ENCODE measurements at regions not wholly inside any gene's neighbourhood (a gene's known extent, or its start where the extent isn't known, plus 50 kb on each side); places are given as distances from the start of the nearest gene placed in this dataset.
A peak's percentile ranks its signal among the peaks of the same experiment; 100 is the strongest.

GRCh38 chr17:27984404-27984803 is 58.1 kb upstream of the NLK start:
- H3K4me2 ChIP-seq (ENCODE audit: low read length), result no peak overlapping the region

GRCh38 chr17:27984816-27985215 is 57.7 kb upstream of the NLK start:
- no peak overlapping the region for H3K4me2 ChIP-seq (ENCODE audit: low read length)
- no TSS peak for BruUV-seq (replicated peaks)

More at GRCh38 chr17:27984404-27984803, 58.1 kb upstream of the NLK start:
- H3K4me3 ChIP-seq (ENCODE audit: low read depth, low read length, poor library complexity, severe bottlenecking), result no peak overlapping the region
- BruUV-seq (replicated peaks), result no TSS peak
- H3K79me2 ChIP-seq (ENCODE audit: insufficient read depth, low read depth, low read length), result no peaks in the 10 kb centered on the region
- H3K36me3 ChIP-seq (ENCODE audit: insufficient read depth, low read length), result no peaks in the 10 kb centered on the region
- H3K4me1 ChIP-seq (ENCODE audit: insufficient read depth, low read length, poor library complexity, severe bottlenecking), result peaks cover 4% of the 10 kb centered on the region
- ChIA-PET CTCF (ENCODE audit: unreplicated experiment) (no interaction called here), POLR2A (no interaction called here)
- no peaks in the 10 kb centered on the region for H4K20me1 ChIP-seq (ENCODE audit: insufficient read depth, low read length)
- intact Hi-C loops (cut with micrococcal nuclease; ENCODE audit: unreplicated experiment), result no loop called here
- no peak overlapping the region for H2AFZ ChIP-seq (ENCODE audit: low read length)
- DNase-seq (ENCODE audit: low spot score), result no peak
- no peaks in the 10 kb centered on the region for H3K9me2 ChIP-seq (ENCODE audit: insufficient read depth, low read length)
- no peaks in the 10 kb centered on the region for H3K9me3 ChIP-seq (ENCODE audit: low read length)
- H3K27ac ChIP-seq (ENCODE audit: low read depth, low read length, poor library complexity, severe bottlenecking), result no peak overlapping the region
- no peak for TF ChIP-seq CTCF (conservative IDR thresholded peaks at IDR 0.05; ENCODE audit: low read length)
- no peak for TF ChIP-seq EZH2phosphoT487 (IDR thresholded peaks at IDR 0.05; ENCODE audit: borderline replicate concordance, low read depth, low read length)

GRCh38 chr17:27985306-27985705 is 57.2 kb upstream of the NLK start:
- H3K9me2 ChIP-seq (ENCODE audit: insufficient read depth, low read length), result no peaks in the 10 kb centered on the region
- H3K4me2 ChIP-seq (ENCODE audit: low read length), result no peak overlapping the region
- peak overlapping the region; percentile 20 for H2AFZ ChIP-seq (ENCODE audit: low read length)
- ChIA-PET POLR2A (no interaction called here), CTCF (ENCODE audit: unreplicated experiment) (no interaction called here)
- H3K27ac ChIP-seq (ENCODE audit: low read depth, low read length, poor library complexity, severe bottlenecking), result no peak overlapping the region
- no peaks in the 10 kb centered on the region for H3K79me2 ChIP-seq (ENCODE audit: insufficient read depth, low read depth, low read length)
- H4K20me1 ChIP-seq (ENCODE audit: insufficient read depth, low read length), result no peaks in the 10 kb centered on the region
- H3K4me3 ChIP-seq (ENCODE audit: low read depth, low read length, poor library complexity, severe bottlenecking), result no peak overlapping the region
- no peak for DNase-seq (ENCODE audit: low spot score)
- peaks cover 4% of the 10 kb centered on the region for H3K4me1 ChIP-seq (ENCODE audit: insufficient read depth, low read length, poor library complexity, severe bottlenecking)
- H3K9me3 ChIP-seq (ENCODE audit: low read length), result no peaks in the 10 kb centered on the region
- intact Hi-C loops (cut with micrococcal nuclease; ENCODE audit: unreplicated experiment), result no loop called here
- H3K36me3 ChIP-seq (ENCODE audit: insufficient read depth, low read length), result no peaks in the 10 kb centered on the region
- TF ChIP-seq EZH2phosphoT487 (IDR thresholded peaks at IDR 0.05; ENCODE audit: borderline replicate concordance, low read depth, low read length) (no peak), CTCF (conservative IDR thresholded peaks at IDR 0.05; ENCODE audit: low read length) (no peak)
- no TSS peak for BruUV-seq (replicated peaks)

More at GRCh38 chr17:27984816-27985215, 57.7 kb upstream of the NLK start:
- Histone ChIP-seq H3K4me1 (ENCODE audit: insufficient read depth, low read length, poor library complexity, severe bottlenecking) (peaks cover 4% of the 10 kb centered on the region), H3K9me2 (ENCODE audit: insufficient read depth, low read length) (no peaks in the 10 kb centered on the region), H3K36me3 (ENCODE audit: insufficient read depth, low read length) (no peaks in the 10 kb centered on the region), H2AFZ (ENCODE audit: low read length) (no peak overlapping the region), H4K20me1 (ENCODE audit: insufficient read depth, low read length) (no peaks in the 10 kb centered on the region), H3K9me3 (ENCODE audit: low read length) (no peaks in the 10 kb centered on the region), H3K27ac (ENCODE audit: low read depth, low read length, poor library complexity, severe bottlenecking) (no peak overlapping the region), H3K79me2 (ENCODE audit: insufficient read depth, low read depth, low read length) (no peaks in the 10 kb centered on the region), H3K4me3 (ENCODE audit: low read depth, low read length, poor library complexity, severe bottlenecking) (no peak overlapping the region)
- ChIA-PET POLR2A (no interaction called here), CTCF (ENCODE audit: unreplicated experiment) (no interaction called here)
- DNase-seq (ENCODE audit: low spot score), result no peak
- no peak for TF ChIP-seq CTCF (conservative IDR thresholded peaks at IDR 0.05; ENCODE audit: low read length)
- no peak for TF ChIP-seq EZH2phosphoT487 (IDR thresholded peaks at IDR 0.05; ENCODE audit: borderline replicate concordance, low read depth, low read length)
- intact Hi-C loops (cut with micrococcal nuclease; ENCODE audit: unreplicated experiment), result no loop called here

All from OCI-LY7 (cell line).